Endodermal cell (in vitro differentiated cells): ENCODE measurements at regions not wholly inside any gene's neighbourhood (a gene's known extent, or its start where the extent isn't known, plus 50 kb on each side); places are given as distances from the start of the nearest gene placed in this dataset.

Source experiments
- DNase-seq: peaks from one replicate; pipeline ENCODE4 v3.0.0-alpha.2; 2017
- H3K27ac ChIP-seq: 2 replicates; pipeline ENCODE4 v1.5.1; 2013; ENCODE audit warnings: mild to moderate bottlenecking, low read depth, low read length, moderate library complexity
- H3K27me3 ChIP-seq: 2 replicates; pipeline ENCODE4 v1.6.1; 2013; ENCODE audit warnings: mild to moderate bottlenecking, low read length, moderate library complexity; ENCODE audit not compliant: insufficient read depth, control insufficient read depth, poor library complexity, severe bottlenecking
- H3K36me3 ChIP-seq: 2 replicates; pipeline ENCODE4 v1.7.0; 2013; ENCODE audit warnings: mild to moderate bottlenecking, low read length, moderate library complexity; ENCODE audit not compliant: control insufficient read depth, insufficient read depth
- H3K4me1 ChIP-seq: one replicate; pipeline ENCODE4 v1.7.0; 2013; ENCODE audit warnings: low read length; ENCODE audit not compliant: control insufficient read depth, insufficient read depth
- H3K4me3 ChIP-seq: 2 replicates; pipeline ENCODE4 v1.5.1; 2013; ENCODE audit warnings: mild to moderate bottlenecking, low read length, moderate library complexity
- H3K9ac ChIP-seq: 2 replicates; pipeline ENCODE4 v1.6.1; 2013; ENCODE audit warnings: mild to moderate bottlenecking, low read length, moderate library complexity; ENCODE audit not compliant: poor library complexity, severe bottlenecking; ENCODE audit errors: extremely low read depth
- H3K9me3 ChIP-seq: 2 replicates; pipeline ENCODE4 v1.6.1; 2013; ENCODE audit warnings: mild to moderate bottlenecking, low read length, moderate library complexity; ENCODE audit not compliant: control insufficient read depth
- H3K27ac Mint-ChIP-seq: 2 replicates; pipeline ENCODE4 v1.8.0; 2020; ENCODE audit warnings: mixed read lengths
- H3K27me3 Mint-ChIP-seq: 2 replicates; pipeline ENCODE4 v1.8.0; 2021; ENCODE audit warnings: mild to moderate bottlenecking, mixed read lengths; ENCODE audit not compliant: insufficient read depth
- H3K36me3 Mint-ChIP-seq: 2 replicates; pipeline ENCODE4 v1.8.0; 2020; ENCODE audit warnings: low read depth, mixed read lengths
- H3K4me1 Mint-ChIP-seq: 2 replicates; pipeline ENCODE4 v1.8.0; 2020; ENCODE audit warnings: mixed read lengths
- H3K4me3 Mint-ChIP-seq: 2 replicates; pipeline ENCODE4 v1.8.0; 2020; ENCODE audit warnings: mild to moderate bottlenecking, moderate library complexity, mixed read lengths
- H3K9me3 Mint-ChIP-seq: 2 replicates; pipeline ENCODE4 v1.8.0; 2020; ENCODE audit warnings: mild to moderate bottlenecking, mixed read lengths
- CTCF ChIP-seq: fragments of 200-600 bp; sonication (generic); conservative IDR thresholded peaks from 2 replicates; pipeline ENCODE4 v1.5.0; 2021; ENCODE audit warnings: antibody characterized with exemption, mild to moderate bottlenecking
- WGBS, 2 experiments: methylation state at CpG; one replicate each; pipeline versions ENCODE4 v1.1.5 to v1.1.7; 2013; ENCODE audit warnings: missing lambda C conversion rate in 2 of 2, mixed read lengths in 1 of 2; ENCODE audit not compliant: insufficient coverage in 1 of 2, insufficient read length in 1 of 2; 5-methylcytosine and 5-hydroxymethylcytosine counted together

- Mint-ChIP-seq H3K4me3 (no peak overlapping the region), H3K9me3 (no peaks in the 10 kb centered on the region), H3K36me3 (no peaks in the 10 kb centered on the region), H3K27ac (no peak overlapping the region), H3K4me1 (peaks cover 18% of the 10 kb centered on the region), H3K27me3 (peaks cover 3% of the 10 kb centered on the region)
- Histone ChIP-seq H3K4me1 (peaks cover 12% of the 10 kb centered on the region), H3K27ac (no peak overlapping the region), H3K27me3 (no peaks in the 10 kb centered on the region), H3K36me3 (no peaks in the 10 kb centered on the region), H3K9me3 (no peaks in the 10 kb centered on the region), H3K4me3 (no peak overlapping the region), H3K9ac (no peak overlapping the region)
- TF ChIP-seq CTCF = no peak
- DNase-seq = peak; percentile 54
- 88 to 97% methylated on average over 11 to 12 of the region's 12 CpGs for WGBS, 2 experiments
These were observed 167.5 kb downstream of the ARL4C start for GRCh38 chr2:234329202-234329960.

GRCh38 chr2:234328444-234328990 lies 168.4 kb downstream of the ARL4C start:
- no peaks in the 10 kb centered on the region for H3K27me3 ChIP-seq
- H3K36me3 ChIP-seq = no peaks in the 10 kb centered on the region
- no peak overlapping the region for H3K4me3 ChIP-seq
- H3K9me3 Mint-ChIP-seq = no peaks in the 10 kb centered on the region
- no peak for DNase-seq
- no peaks in the 10 kb centered on the region for H3K36me3 Mint-ChIP-seq
- H3K4me3 Mint-ChIP-seq = no peak overlapping the region
- H3K27me3 Mint-ChIP-seq = peaks cover 3% of the 10 kb centered on the region
- WGBS, 2 experiments = 92 to 97% methylated on average over 6 to 12 of the region's 12 CpGs
- H3K27ac ChIP-seq = no peak overlapping the region
- H3K9me3 ChIP-seq = no peaks in the 10 kb centered on the region
- no peak for TF ChIP-seq CTCF
- H3K4me1 Mint-ChIP-seq = peaks cover 9% of the 10 kb centered on the region
- no peak overlapping the region for H3K9ac ChIP-seq
- H3K4me1 ChIP-seq = peaks cover 6% of the 10 kb centered on the region
- no peak overlapping the region for H3K27ac Mint-ChIP-seq

- Histone ChIP-seq H3K9me3 (no peaks in the 10 kb centered on the region), H3K36me3 (no peaks in the 10 kb centered on the region), H3K4me3 (no peak overlapping the region), H3K9ac (no peak overlapping the region), H3K27me3 (no peaks in the 10 kb centered on the region), H3K4me1 (no peaks in the 10 kb centered on the region), H3K27ac (no peak overlapping the region)
- no peak overlapping the region for H3K4me3 Mint-ChIP-seq
- H3K9me3 Mint-ChIP-seq = no peaks in the 10 kb centered on the region
- no peaks in the 10 kb centered on the region for H3K36me3 Mint-ChIP-seq
- peaks cover 2% of the 10 kb centered on the region for H3K4me1 Mint-ChIP-seq
- DNase-seq = no peak
- WGBS, 2 experiments = 93% methylated on average over 2 of the region's 2 CpGs; no CpG with 5 or more reads in 1 of the 2 experiments
- peaks cover 3% of the 10 kb centered on the region for H3K27me3 Mint-ChIP-seq
- no peak for TF ChIP-seq CTCF
- no peak overlapping the region for H3K27ac Mint-ChIP-seq
These were observed 170.2 kb downstream of the ARL4C start for GRCh38 chr2:234326694-234327093.
